KBM-7 (cell line): ENCODE measurements at regions not wholly inside any gene's neighbourhood (a gene's known extent, or its start where the extent isn't known, plus 50 kb on each side); places are given as distances from the start of the nearest gene placed in this dataset.

Experiments used
- DNase-seq: peaks from one replicate; pipeline ENCODE4 v3.0.0-alpha.2; 2015
- in situ Hi-C: fragments of 300-500 bp; cut with MboI; formaldehyde crosslinking; loops from 2 replicates; pipeline ENCODE4 v1.14.3; 2020; ENCODE audit warnings: low sequenced_read_pairs, low pct_unique_long_range_greater_than_20kb, mixed read lengths

DNA sequence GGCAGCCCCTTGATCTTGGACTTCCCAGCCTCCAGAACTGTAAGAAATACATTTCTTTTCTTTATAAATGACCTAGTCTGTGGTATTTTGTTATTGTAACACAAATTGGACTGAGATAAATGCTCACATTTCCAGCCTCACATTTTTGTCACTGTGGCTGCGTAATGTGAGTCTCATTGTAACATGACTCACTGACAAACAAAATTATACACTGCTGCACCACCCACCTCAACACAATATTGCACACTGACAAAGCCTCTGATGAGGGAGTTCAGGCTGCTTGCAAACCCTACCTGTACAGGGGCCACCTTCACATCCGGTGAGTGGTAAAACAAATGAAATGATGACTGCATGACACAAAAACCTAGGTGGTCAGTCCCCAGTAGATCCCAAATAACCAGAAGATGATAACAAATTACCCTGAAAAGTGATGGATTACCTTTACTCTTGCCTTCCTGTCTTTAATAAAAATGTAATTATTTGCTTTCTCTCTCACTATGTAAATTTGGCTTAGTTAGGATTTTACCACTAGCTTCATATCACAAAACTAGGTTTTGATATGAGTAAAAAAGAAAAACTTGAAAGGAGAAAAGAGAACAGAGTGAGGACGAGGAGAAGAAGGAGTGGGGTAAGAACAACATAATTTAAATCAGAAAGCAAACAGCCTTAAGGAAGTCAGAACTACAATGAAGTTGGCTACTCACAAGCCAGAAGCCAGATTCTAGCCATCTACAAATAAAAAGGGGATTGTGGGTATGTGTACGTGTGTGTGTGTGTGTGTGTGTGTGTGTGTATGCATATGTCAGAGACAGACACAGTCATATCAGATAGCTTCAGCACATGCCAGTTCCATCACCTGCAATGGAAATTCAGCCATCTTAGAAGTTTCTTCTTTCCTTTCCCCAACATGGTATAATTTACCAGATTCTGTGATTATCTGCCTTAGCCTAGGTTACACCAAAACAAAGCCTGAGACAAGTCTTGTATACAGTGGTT lies 53.4 kb upstream of the SESN3 start:
- in situ Hi-C loops: no loop called here
- no peak for DNase-seq

GRCh38 chr11:95283650-95284049 lies 52.6 kb upstream of the SESN3 start:
- DNase-seq: no peak
- in situ Hi-C loops: no loop called here

- no peak for DNase-seq
- in situ Hi-C loops: no loop called here
Measured at GRCh38 chr11:95283146-95283545, 52.1 kb upstream of the SESN3 start.

DNA sequence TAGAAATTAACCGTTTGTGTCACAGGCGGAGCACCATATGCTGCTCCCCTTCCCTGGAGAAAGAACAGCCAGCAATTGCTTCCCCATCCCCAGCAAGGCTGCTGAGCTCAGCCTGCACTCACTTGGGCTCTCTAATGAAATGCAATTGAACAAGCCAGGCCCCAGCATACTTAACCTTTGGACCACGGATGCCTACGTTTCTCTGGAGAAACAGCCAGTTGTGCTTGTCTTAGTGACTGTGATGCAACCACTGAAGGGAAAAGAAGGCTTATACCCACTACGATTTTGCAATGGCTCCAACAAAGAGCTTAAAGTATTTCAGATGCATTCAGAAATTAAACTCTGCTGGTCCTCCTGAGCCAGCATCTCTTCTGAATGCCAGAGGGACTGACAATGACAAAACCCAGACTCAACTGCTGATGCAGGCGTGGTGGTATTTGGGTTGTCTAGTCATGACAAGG lies 51.3 kb upstream of the SESN3 start:
- no peak for DNase-seq
- in situ Hi-C loops: no loop called here
